22Rv1 (cell line): ENCODE measurements at regions not wholly inside any gene's neighbourhood (a gene's known extent, or its start where the extent isn't known, plus 50 kb on each side); places are given as distances from the start of the nearest gene placed in this dataset.

Experiments
- H3K27ac ChIP-seq: fragments of 450-650 bp; 2 replicates; pipeline ENCODE4 v1.5.1; 2017
- CTCF ChIP-seq: fragments of 450-650 bp; IDR thresholded peaks from 2 replicates; pipeline ENCODE4 v1.5.1; 2017; ENCODE audit warnings: mild to moderate bottlenecking
- ZFX ChIP-seq: fragments of 450-650 bp; IDR thresholded peaks from 2 replicates; pipeline ENCODE4 v1.6.1; 2017; ENCODE audit warnings: antibody characterized with exemption, borderline replicate concordance

DNA sequence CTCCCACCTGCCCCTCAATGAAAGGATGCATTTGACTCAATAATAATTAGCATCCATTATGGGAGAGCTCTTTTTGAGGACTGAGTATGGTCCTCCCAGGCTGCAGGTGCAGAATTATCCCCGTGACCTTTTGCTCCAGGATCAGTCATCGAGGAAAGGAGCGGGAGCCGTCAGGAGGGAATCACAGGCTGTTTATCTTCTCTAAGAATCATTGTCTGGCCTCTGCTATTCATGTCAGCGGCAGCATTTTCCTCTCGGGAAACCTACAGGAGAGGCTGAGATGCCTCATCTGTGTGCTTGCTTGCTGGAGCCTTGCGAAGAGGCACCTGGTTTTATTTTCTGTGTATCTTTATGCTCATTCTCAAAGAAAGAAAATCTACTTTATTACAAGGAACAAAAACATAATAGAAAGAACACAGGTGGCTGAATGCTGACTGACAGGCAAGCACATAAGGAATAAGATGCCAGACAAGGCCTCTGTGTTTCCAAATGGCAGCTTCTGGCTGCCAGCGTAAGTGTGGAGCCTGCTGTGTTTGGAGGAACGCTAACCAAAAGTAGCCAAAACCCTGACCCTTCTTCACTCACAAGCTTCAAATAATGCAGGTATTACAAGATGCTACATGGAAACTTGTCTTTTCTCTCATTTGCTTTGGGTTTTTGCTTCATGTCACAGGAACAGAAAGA lies 539.1 kb upstream of the MARCKS start:
- H3K27ac ChIP-seq, result no peak overlapping the region
- TF ChIP-seq ZFX (no peak), CTCF (no peak)

DNA sequence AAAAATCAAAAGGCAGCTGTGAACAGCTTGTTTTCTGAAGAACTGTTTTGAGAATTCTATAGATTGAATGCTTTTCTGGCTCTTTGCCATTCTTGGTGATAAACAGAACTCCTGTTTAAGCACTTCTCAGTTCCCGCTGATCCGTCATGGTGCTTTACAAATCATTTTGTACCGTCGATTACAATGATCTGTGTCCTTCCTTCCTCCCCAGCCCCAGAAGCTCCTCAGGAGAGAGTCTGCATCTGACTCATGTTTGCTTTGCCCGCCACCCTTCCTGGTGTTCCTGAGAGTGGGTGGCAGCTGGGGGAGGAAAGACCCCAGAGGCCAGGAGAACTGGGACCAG lies 538.6 kb upstream of the MARCKS start:
- TF ChIP-seq CTCF (no peak), ZFX (no peak)
- H3K27ac ChIP-seq, result no peak overlapping the region

- TF ChIP-seq ZFX (no peak), CTCF (no peak)
- H3K27ac ChIP-seq, result no peak overlapping the region
These were observed 536.5 kb upstream of the MARCKS start for GRCh38 chr6:113320653-113321052.

DNA sequence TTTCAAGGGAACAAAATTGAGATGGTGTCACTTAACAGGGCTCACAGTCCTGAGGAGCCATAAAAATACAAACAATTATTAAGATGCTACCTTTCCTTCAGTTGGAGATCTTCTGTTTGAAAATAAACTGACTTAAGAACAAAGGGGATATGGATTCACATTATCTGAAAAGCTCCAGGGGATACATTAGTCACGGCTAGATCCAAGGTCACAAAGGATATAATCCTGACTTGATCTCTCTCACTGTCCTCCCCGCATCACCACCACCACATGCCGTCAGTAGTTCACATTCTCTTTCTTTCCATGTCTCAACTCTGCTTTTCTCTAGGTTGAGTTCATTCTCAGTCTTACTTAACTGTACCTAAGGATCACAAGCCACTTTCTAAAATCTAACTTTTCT lies 530.4 kb upstream of the MARCKS start:
- H3K27ac ChIP-seq, result no peak overlapping the region
- TF ChIP-seq ZFX, result no peak
- TF ChIP-seq CTCF, result no peak

- H3K27ac ChIP-seq, result no peak overlapping the region
- TF ChIP-seq ZFX (no peak), CTCF (no peak)
These were observed 528.2 kb upstream of the MARCKS start for GRCh38 chr6:113328886-113329381.

DNA sequence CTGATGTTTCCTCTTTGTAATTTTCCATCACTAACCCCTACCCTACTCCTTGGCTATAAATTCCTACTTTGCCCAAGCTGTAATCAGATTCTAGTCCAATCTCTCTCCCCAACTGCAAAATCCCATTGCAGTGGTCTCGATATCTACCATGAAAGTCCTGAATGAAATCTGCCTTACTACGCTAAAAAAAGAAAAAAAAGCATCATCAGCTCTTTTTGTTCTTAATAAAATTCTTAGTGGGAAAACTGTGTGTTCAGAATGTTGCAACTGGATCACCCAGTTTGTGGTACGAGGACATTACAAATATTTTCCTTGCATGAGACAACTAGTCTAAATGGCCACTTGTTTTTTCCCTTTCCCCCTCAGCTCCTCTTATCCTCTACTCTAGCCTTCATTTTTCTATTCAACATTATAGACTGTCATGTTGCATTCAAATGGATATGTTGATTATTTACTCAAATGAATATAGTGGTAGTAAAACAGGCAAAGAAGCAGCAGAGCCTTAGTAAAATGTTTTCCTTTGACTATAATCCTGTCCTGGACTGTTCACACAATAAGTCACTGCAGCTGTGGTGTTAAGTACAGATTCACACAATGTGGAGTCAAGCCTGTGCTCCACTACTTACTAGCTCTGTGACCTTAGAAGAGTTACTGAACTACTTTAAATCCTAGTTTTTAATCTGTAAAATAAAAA lies 527.1 kb upstream of the MARCKS start:
- no peak for TF ChIP-seq ZFX
- TF ChIP-seq CTCF, result no peak
- peak overlapping the region; percentile 65 for H3K27ac ChIP-seq

DNA sequence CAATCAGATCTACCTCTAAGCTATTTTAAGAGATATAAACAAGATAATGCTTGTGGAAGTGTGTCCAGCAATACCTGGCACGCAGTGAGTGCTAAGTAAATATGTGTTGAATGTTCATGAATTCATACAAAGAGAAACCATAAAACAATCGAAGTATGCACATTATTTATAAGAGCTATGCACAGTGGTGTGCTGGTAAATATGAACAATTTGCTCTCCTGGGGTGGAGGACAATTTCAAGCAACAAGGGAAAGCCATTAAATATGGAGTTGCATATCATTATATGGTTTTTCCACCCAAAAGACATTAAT lies 526.6 kb upstream of the MARCKS start:
- H3K27ac ChIP-seq, result peak overlapping the region; percentile 65
- TF ChIP-seq ZFX, result no peak
